ENCODE measurements at regions not wholly inside any gene's neighbourhood (a gene's known extent, or its start where the extent isn't known, plus 50 kb on each side); places are given as distances from the start of the nearest gene placed in this dataset.

GRCh38 chr14:101380940-101381339 lies 180.4 kb upstream of the DIO3 start:
- Histone ChIP-seq H4K20me1 (no peaks in the 10 kb centered on the region), H3K27me3 (no peaks in the 10 kb centered on the region), H3K36me3 (no peaks in the 10 kb centered on the region), H3K27ac (no peak overlapping the region), H3K4me2 (no peak overlapping the region), H3K4me1 (no peaks in the 10 kb centered on the region), H3K9me3 (peaks cover 30% of the 10 kb centered on the region), H3K9ac (no peak overlapping the region), H3K4me3 (no peak overlapping the region)
- no peak for TF ChIP-seq Cebpa-rat (IDR thresholded peaks at IDR 0.05)

- no peak for TF ChIP-seq Cebpa-rat (IDR thresholded peaks at IDR 0.05)
- no peak overlapping the region for H3K9ac ChIP-seq
These were observed 177.5 kb upstream of the DIO3 start for GRCh38 chr14:101383737-101384338.

GRCh38 chr14:101394374-101394773 lies 166.9 kb upstream of the DIO3 start:
- no peak overlapping the region for H3K4me3 ChIP-seq
- H4K20me1 ChIP-seq = no peaks in the 10 kb centered on the region

More at GRCh38 chr14:101383737-101384338, 177.5 kb upstream of the DIO3 start:
- Histone ChIP-seq H3K27ac (no peak overlapping the region), H3K4me3 (no peak overlapping the region), H3K4me1 (no peaks in the 10 kb centered on the region), H3K9me3 (peaks cover 37% of the 10 kb centered on the region), H3K4me2 (no peak overlapping the region), H3K36me3 (no peaks in the 10 kb centered on the region), H4K20me1 (no peaks in the 10 kb centered on the region), H3K27me3 (no peaks in the 10 kb centered on the region)

GRCh38 chr14:101395779-101396178 lies 165.5 kb upstream of the DIO3 start:
- Histone ChIP-seq H3K4me1 (peaks cover 2% of the 10 kb centered on the region), H3K9me3 (peaks cover 4% of the 10 kb centered on the region; the same call in 1 of the 2 replicates)

More at GRCh38 chr14:101394374-101394773, 166.9 kb upstream of the DIO3 start:
- Histone ChIP-seq H3K9me3 (peaks cover 4% of the 10 kb centered on the region; the same call in 1 of the 2 replicates), H3K9ac (no peak overlapping the region), H3K4me1 (no peaks in the 10 kb centered on the region), H3K4me2 (no peak overlapping the region), H3K27ac (no peak overlapping the region), H3K36me3 (no peaks in the 10 kb centered on the region), H3K27me3 (no peaks in the 10 kb centered on the region)
- no peak for TF ChIP-seq Cebpa-rat (IDR thresholded peaks at IDR 0.05)

GRCh38 chr14:101397206-101397605 lies 164.1 kb upstream of the DIO3 start:
- H3K4me2 ChIP-seq = no peak overlapping the region
- no peak overlapping the region for H3K9ac ChIP-seq
- peaks cover 2% of the 10 kb centered on the region; the same call in 1 of the 2 replicates for H3K9me3 ChIP-seq
- no peaks in the 10 kb centered on the region for H3K36me3 ChIP-seq
- peaks cover 17% of the 10 kb centered on the region for H3K27me3 ChIP-seq
- H3K27ac ChIP-seq = no peak overlapping the region
- peaks cover 11% of the 10 kb centered on the region for H3K4me1 ChIP-seq
- H3K4me3 ChIP-seq = no peak overlapping the region
- no peak for TF ChIP-seq Cebpa-rat (IDR thresholded peaks at IDR 0.05)
- no peaks in the 10 kb centered on the region for H4K20me1 ChIP-seq

More at GRCh38 chr14:101395779-101396178, 165.5 kb upstream of the DIO3 start:
- Histone ChIP-seq H3K27ac (no peak overlapping the region), H3K36me3 (no peaks in the 10 kb centered on the region), H3K27me3 (peaks cover 8% of the 10 kb centered on the region), H3K4me2 (no peak overlapping the region), H3K4me3 (no peak overlapping the region), H3K9ac (no peak overlapping the region), H4K20me1 (no peaks in the 10 kb centered on the region)
- no peak for TF ChIP-seq Cebpa-rat (IDR thresholded peaks at IDR 0.05)

GRCh38 chr14:101398011-101398410 lies 163.3 kb upstream of the DIO3 start:
- Histone ChIP-seq H3K9ac (no peak overlapping the region), H3K27me3 (peaks cover 17% of the 10 kb centered on the region), H3K4me2 (no peak overlapping the region), H3K4me1 (peaks cover 11% of the 10 kb centered on the region), H3K4me3 (no peak overlapping the region), H3K36me3 (no peaks in the 10 kb centered on the region), H3K27ac (no peak overlapping the region), H4K20me1 (no peaks in the 10 kb centered on the region), H3K9me3 (no peaks in the 10 kb centered on the region)
- no peak for TF ChIP-seq Cebpa-rat (IDR thresholded peaks at IDR 0.05)

GRCh38 chr14:101399737-101400517 lies 161.4 kb upstream of the DIO3 start:
- Histone ChIP-seq H3K9me3 (no peaks in the 10 kb centered on the region), H3K27ac (no peak overlapping the region), H3K27me3 (peaks cover 17% of the 10 kb centered on the region), H3K36me3 (no peaks in the 10 kb centered on the region), H3K4me3 (no peak overlapping the region), H3K9ac (no peak overlapping the region), H3K4me2 (no peak overlapping the region), H4K20me1 (no peaks in the 10 kb centered on the region), H3K4me1 (peaks cover 11% of the 10 kb centered on the region)
- no peak for TF ChIP-seq Cebpa-rat (IDR thresholded peaks at IDR 0.05)

GRCh38 chr14:101400830-101401229 lies 160.5 kb upstream of the DIO3 start:
- H3K4me2 ChIP-seq = peak overlapping the region; percentile 16; the same call in 1 of the 2 replicates
- H4K20me1 ChIP-seq = no peaks in the 10 kb centered on the region

GRCh38 chr14:101402936-101403660 lies 158.2 kb upstream of the DIO3 start:
- H3K27me3 ChIP-seq = peaks cover 17% of the 10 kb centered on the region
- H3K4me2 ChIP-seq = no peak overlapping the region
- H3K9me3 ChIP-seq = no peaks in the 10 kb centered on the region
- H3K27ac ChIP-seq = no peak overlapping the region
- no peak overlapping the region for H3K4me3 ChIP-seq
- no peaks in the 10 kb centered on the region for H4K20me1 ChIP-seq
- H3K9ac ChIP-seq = no peak overlapping the region
- no peak for TF ChIP-seq Cebpa-rat (IDR thresholded peaks at IDR 0.05)
- no peaks in the 10 kb centered on the region for H3K36me3 ChIP-seq
- peaks cover 11% of the 10 kb centered on the region for H3K4me1 ChIP-seq

More at GRCh38 chr14:101400830-101401229, 160.5 kb upstream of the DIO3 start:
- no peak overlapping the region for H3K4me3 ChIP-seq
- no peaks in the 10 kb centered on the region for H3K36me3 ChIP-seq
- H3K4me1 ChIP-seq = peaks cover 11% of the 10 kb centered on the region
- no peak overlapping the region for H3K27ac ChIP-seq
- H3K9me3 ChIP-seq = no peaks in the 10 kb centered on the region
- H3K9ac ChIP-seq = no peak overlapping the region
- peaks cover 17% of the 10 kb centered on the region for H3K27me3 ChIP-seq
- TF ChIP-seq Cebpa-rat (IDR thresholded peaks at IDR 0.05) = no peak
